Psoas muscle (tissue), 7 donors: ENCODE measurements at regions not wholly inside any gene's neighbourhood (a gene's known extent, or its start where the extent isn't known, plus 50 kb on each side); places are given as distances from the start of the nearest gene placed in this dataset.

ENCODE experiments used
- ATAC-seq, 4 donors: fragments of 200-7000 bp; cut with Tn5 transposase; one replicate each; pipeline ENCODE4 v1.9.1; 2020; ENCODE audit warnings: moderate library complexity in 3 of 4, mild to moderate bottlenecking in 2 of 4
- DNase-seq, 2 donors: peaks; one replicate each; pipeline ENCODE4 v3.0.0-alpha.2; 2020
- H3K27ac ChIP-seq: fragments of 200-600 bp; one replicate; pipeline ENCODE4 v1.8.0; 2022
- H3K27me3 ChIP-seq, 3 donors: fragments of 200-600 bp in 1 of 3; one replicate each; pipeline versions ENCODE4 v1.6.1 to v1.8.0; 2013 to 2022; ENCODE audit warnings: low read length in 2 of 3, mild to moderate bottlenecking in 2 of 3, moderate library complexity in 1 of 3; ENCODE audit not compliant: insufficient read depth in 3 of 3
- H3K36me3 ChIP-seq, 2 donors: fragments of 200-600 bp in 1 of 2; one replicate each; pipeline versions ENCODE4 v1.6.1 to v1.8.0; 2013 to 2022; ENCODE audit warnings: low read depth in 1 of 2, mild to moderate bottlenecking in 1 of 2, moderate library complexity in 1 of 2; ENCODE audit not compliant: insufficient read depth in 1 of 2
- H3K4me1 ChIP-seq: fragments of 200-600 bp; one replicate; pipeline ENCODE4 v1.8.0; 2022
- H3K4me3 ChIP-seq: fragments of 200-600 bp; one replicate; pipeline ENCODE4 v1.8.0; 2022; ENCODE audit warnings: mild to moderate bottlenecking
- H3K9me3 ChIP-seq: fragments of 200-600 bp; one replicate; pipeline ENCODE4 v1.8.0; 2022
- WGBS, 3 donors: extraction: QIAGEN DNeasy Blood & Tissue Kit; methylation state at CpG; one replicate each; pipeline versions ENCODE4 v1.1.6 to v1.1.7; 2013; 5-methylcytosine and 5-hydroxymethylcytosine counted together
- intact Hi-C, 2 donors: fragments of 100-400 bp; cut with DNase I; formaldehyde crosslinking; loops; one replicate each; pipeline versions ENCODE4 v1.11.0 to v1.14.2; 2022
- TF ChIP-seq, protein P1 (sequence below): fragments of 200-600 bp; IDR thresholded peaks from one replicate; pipeline ENCODE4 v1.8.0; 2022; ENCODE audit warnings: antibody characterized with exemption
- donor health status: healthy with polysubstance abuse.
- donor health status: DM: no; HTN: no; CAD: no; lungs with moderate emphysema.
- donor health status: Bipolar disorder and iron deficiency.
- donor health status: healthy.
- donor health status: DM: yes; HTN: yes; CAD: no.
- donor health status: DM: no; HTN: no; CAD: no.
- donor health status: DM: yes; HTN: yes; CAD: no.

DNA sequence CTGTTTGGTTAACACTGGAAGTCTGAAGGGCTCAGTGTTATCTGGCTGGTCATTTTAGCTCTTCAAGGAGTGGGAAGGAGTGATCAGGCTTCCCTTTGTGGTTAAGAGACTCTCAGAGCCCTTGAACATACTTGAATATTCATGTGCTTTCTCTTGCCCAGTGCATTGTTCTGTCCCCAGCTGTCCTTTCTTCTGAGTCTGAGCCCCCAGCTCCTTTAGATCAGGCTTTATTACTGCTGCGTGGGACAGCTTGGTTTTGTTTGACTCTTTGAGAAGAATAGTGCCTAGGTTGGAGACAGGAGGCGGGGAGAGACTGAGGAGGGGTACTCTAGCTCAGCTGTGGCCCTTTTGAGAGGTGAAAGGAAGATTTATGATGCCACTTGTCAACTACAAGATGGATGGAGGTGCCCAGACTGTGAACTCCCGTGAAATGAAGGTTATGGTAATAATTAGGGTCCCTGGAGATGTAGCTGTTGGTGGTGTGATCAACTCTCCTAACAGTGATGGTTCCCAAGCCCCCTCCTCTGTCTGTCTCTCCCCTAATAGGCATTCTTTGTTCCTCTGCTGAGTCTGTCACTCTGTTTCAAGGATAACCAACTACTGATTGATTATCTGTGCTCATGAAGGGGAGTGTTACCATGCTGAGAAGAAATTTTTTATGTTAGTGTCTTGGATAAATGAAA lies 83.1 kb upstream of the GLRA1 start:
- intact Hi-C loops: no loop called here
- no peak overlapping the region for H3K4me3 ChIP-seq
- DNase-seq: no peak

GRCh38 chr5:152004095-152004494 lies 79.4 kb upstream of the GLRA1 start:
- ATAC-seq (no peak), DNase-seq (no peak)
- intact Hi-C loops: no loop called here
- Histone ChIP-seq H3K4me1 (no peaks in the 10 kb centered on the region), H3K36me3 (no peaks in the 10 kb centered on the region), H3K9me3 (peaks cover 9% of the 10 kb centered on the region), H3K27ac (no peak overlapping the region), H3K27me3 (peaks cover 0 to 2% (median 0%) of the 10 kb centered on the region in 3 donors), H3K4me3 (no peak overlapping the region)
- TF ChIP-seq, protein P1, sequence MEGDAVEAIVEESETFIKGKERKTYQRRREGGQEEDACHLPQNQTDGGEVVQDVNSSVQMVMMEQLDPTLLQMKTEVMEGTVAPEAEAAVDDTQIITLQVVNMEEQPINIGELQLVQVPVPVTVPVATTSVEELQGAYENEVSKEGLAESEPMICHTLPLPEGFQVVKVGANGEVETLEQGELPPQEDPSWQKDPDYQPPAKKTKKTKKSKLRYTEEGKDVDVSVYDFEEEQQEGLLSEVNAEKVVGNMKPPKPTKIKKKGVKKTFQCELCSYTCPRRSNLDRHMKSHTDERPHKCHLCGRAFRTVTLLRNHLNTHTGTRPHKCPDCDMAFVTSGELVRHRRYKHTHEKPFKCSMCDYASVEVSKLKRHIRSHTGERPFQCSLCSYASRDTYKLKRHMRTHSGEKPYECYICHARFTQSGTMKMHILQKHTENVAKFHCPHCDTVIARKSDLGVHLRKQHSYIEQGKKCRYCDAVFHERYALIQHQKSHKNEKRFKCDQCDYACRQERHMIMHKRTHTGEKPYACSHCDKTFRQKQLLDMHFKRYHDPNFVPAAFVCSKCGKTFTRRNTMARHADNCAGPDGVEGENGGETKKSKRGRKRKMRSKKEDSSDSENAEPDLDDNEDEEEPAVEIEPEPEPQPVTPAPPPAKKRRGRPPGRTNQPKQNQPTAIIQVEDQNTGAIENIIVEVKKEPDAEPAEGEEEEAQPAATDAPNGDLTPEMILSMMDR: no peak
- WGBS, 3 donors: 85 to 90% (median 86%) methylated on average over 13 of the region's 13 CpGs

More for the DNA sequence above, 83.1 kb upstream of the GLRA1 start:
- TF ChIP-seq, protein P1: no peak
- ATAC-seq: no peak
- H3K9me3 ChIP-seq: no peaks in the 10 kb centered on the region
- H3K4me1 ChIP-seq: no peaks in the 10 kb centered on the region
- no peak overlapping the region for H3K27ac ChIP-seq
- peaks cover 0 to 2% (median 0%) of the 10 kb centered on the region in 3 donors for H3K27me3 ChIP-seq
- H3K36me3 ChIP-seq: no peaks in the 10 kb centered on the region
- WGBS, 3 donors: 6 to 19% (median 12%) methylated on average over 3 of the region's 3 CpGs
